ENCODE measurements at regions not wholly inside any gene's neighbourhood (a gene's known extent, or its start where the extent isn't known, plus 50 kb on each side); places are given as distances from the start of the nearest gene placed in this dataset.

- TF ChIP-seq CTCF (IDR thresholded peaks at IDR 0.05) (no peak), SIN3A (IDR thresholded peaks at IDR 0.05; ENCODE audit: borderline replicate concordance, insufficient read depth, low read depth, low read length) (no peak), POLR2AphosphoS5 (IDR thresholded peaks at IDR 0.05; ENCODE audit: low read depth, low read length) (no peak)
Observed at GRCh38 chr21:45348591-45349327, 56.2 kb upstream of the COL18A1 start.
